Activated CD8-positive, alpha-beta T cell treated with anti-CD3 and anti-CD28 coated beads for 36 hours (primary cell): ENCODE measurements at regions not wholly inside any gene's neighbourhood (a gene's known extent, or its start where the extent isn't known, plus 50 kb on each side); places are given as distances from the start of the nearest gene placed in this dataset.

Experiments
- ATAC-seq: fragments of 200-7000 bp; cut with Tn5 transposase; one replicate; pipeline ENCODE4 v1.10.0; 2021; ENCODE audit warnings: mild to moderate bottlenecking, moderate library complexity
- CTCF ChIA-PET: fragments of 350-600 bp; sonication (Branson Sonifier 250); formaldehyde crosslinking; loops from one replicate; lab custom pipeline; 2021; ENCODE audit warnings: antibody characterized with exemption; lab: Charles Lee
- POLR2A ChIA-PET: fragments of 350-600 bp; sonication (Branson Sonifier 250); formaldehyde crosslinking; loops from one replicate; lab custom pipeline; 2021; ENCODE audit warnings: antibody characterized with exemption; lab: Charles Lee
- DNase-seq: peaks from one replicate; pipeline ENCODE4 v3.0.0-alpha.2; 2020
- H3K27ac Mint-ChIP-seq: one replicate; pipeline ENCODE4 v1.8.0; 2021; ENCODE audit warnings: mild to moderate bottlenecking, mixed read lengths
- H3K27me3 Mint-ChIP-seq: one replicate; pipeline ENCODE4 v1.8.0; 2021; ENCODE audit warnings: mixed read lengths
- H3K36me3 Mint-ChIP-seq: one replicate; pipeline ENCODE4 v1.8.0; 2021; ENCODE audit warnings: low read depth, mixed read lengths
- H3K4me1 Mint-ChIP-seq: one replicate; pipeline ENCODE4 v1.8.0; 2021; ENCODE audit warnings: low read depth, mixed read lengths
- H3K4me3 Mint-ChIP-seq: one replicate; pipeline ENCODE4 v1.8.0; 2021; ENCODE audit warnings: mild to moderate bottlenecking, moderate library complexity, mixed read lengths
- H3K9me3 Mint-ChIP-seq: one replicate; pipeline ENCODE4 v1.8.0; 2021; ENCODE audit warnings: mixed read lengths
- CTCF ChIP-seq: fragments of 200-600 bp; IDR thresholded peaks from one replicate; pipeline ENCODE4 v1.8.0; 2022; ENCODE audit warnings: antibody characterized with exemption, mild to moderate bottlenecking
- intact Hi-C: fragments of 100-400 bp; cut with micrococcal nuclease; formaldehyde crosslinking; loops from one replicate; pipeline ENCODE4 v1.10.0; 2022

DNA sequence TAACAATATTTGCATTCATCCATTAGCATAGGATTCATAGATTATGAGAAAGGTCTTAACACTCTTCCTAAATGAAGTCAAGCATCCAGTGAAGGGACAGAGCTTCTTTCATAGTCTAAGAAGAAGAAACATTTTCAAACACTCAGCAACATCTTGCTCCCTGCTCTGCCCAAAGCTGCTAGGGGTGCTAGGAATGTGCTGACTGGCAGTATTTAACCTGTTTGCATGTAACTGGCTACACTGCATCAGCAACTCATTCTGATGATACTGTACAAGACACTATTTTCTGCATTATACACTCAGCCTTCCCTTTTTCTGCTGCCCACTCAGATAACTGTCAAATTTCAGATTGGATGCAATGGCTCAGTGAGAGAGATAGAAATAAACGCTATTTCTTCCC lies 495.1 kb upstream of the ARID1B start:
- DNase-seq (no peak), ATAC-seq (no peak)
- Mint-ChIP-seq H3K27me3 (peaks cover 6% of the 10 kb centered on the region), H3K36me3 (peaks cover 2% of the 10 kb centered on the region), H3K9me3 (peaks cover 4% of the 10 kb centered on the region), H3K4me1 (peaks cover 3% of the 10 kb centered on the region), H3K27ac (no peak overlapping the region), H3K4me3 (no peak overlapping the region)
- intact Hi-C loops: no loop called here
- no peak for TF ChIP-seq CTCF
- CTCF ChIA-PET: no interaction called here
- POLR2A ChIA-PET: no interaction called here

DNA sequence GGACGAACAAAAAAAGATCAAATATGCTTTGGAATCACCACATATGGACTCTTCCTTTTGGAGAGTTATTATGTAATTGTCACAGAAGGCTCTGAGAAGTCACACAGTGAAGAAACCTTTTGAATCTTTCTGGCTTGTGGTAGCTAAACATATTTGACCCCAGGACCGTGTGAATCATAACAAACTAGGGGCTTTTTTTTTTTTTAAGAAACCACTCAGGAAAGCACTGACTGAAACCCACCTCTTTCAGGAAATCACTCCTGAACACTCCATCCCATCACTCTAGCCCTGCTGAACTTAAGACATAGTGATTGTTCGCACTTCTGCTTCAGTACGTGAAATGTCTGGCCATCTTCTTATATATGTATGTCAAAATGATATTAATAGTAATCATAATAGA lies 495.9 kb upstream of the ARID1B start:
- intact Hi-C loops: no loop called here
- DNase-seq (no peak), ATAC-seq (no peak)

DNA sequence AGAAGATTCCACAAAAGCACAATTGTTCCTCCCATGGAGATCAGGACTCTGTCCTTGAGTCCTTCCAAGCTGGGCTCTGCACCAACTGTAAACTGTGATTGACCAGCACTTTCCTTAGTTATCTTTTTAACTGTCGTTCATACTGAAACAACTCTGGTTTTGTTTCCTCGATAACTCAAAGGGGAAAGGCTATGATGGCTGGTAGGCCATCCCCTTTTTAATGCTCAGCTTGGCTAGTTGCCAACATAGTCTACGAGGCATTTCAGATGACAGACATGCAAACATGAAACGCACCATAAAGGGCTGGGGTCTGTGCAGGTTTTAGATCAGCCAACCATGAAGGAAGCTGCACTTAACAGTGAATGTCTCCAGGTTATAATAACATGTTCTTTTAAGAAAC lies 497.1 kb upstream of the ARID1B start:
- Mint-ChIP-seq H3K4me3 (no peak overlapping the region), H3K9me3 (peaks cover 4% of the 10 kb centered on the region), H3K27me3 (peaks cover 3% of the 10 kb centered on the region), H3K36me3 (peaks cover 2% of the 10 kb centered on the region), H3K4me1 (peaks cover 3% of the 10 kb centered on the region), H3K27ac (no peak overlapping the region)
- no peak for TF ChIP-seq CTCF
- DNase-seq (no peak), ATAC-seq (no peak)
- POLR2A ChIA-PET: no interaction called here
- intact Hi-C loops: no loop called here
- CTCF ChIA-PET: no interaction called here

More for the DNA sequence above, 495.9 kb upstream of the ARID1B start:
- Mint-ChIP-seq H3K27ac (no peak overlapping the region), H3K9me3 (peaks cover 4% of the 10 kb centered on the region), H3K4me3 (no peak overlapping the region), H3K36me3 (peaks cover 2% of the 10 kb centered on the region), H3K27me3 (peaks cover 3% of the 10 kb centered on the region), H3K4me1 (peaks cover 3% of the 10 kb centered on the region)
- POLR2A ChIA-PET: no interaction called here
- CTCF ChIA-PET: no interaction called here
- TF ChIP-seq CTCF: no peak

DNA sequence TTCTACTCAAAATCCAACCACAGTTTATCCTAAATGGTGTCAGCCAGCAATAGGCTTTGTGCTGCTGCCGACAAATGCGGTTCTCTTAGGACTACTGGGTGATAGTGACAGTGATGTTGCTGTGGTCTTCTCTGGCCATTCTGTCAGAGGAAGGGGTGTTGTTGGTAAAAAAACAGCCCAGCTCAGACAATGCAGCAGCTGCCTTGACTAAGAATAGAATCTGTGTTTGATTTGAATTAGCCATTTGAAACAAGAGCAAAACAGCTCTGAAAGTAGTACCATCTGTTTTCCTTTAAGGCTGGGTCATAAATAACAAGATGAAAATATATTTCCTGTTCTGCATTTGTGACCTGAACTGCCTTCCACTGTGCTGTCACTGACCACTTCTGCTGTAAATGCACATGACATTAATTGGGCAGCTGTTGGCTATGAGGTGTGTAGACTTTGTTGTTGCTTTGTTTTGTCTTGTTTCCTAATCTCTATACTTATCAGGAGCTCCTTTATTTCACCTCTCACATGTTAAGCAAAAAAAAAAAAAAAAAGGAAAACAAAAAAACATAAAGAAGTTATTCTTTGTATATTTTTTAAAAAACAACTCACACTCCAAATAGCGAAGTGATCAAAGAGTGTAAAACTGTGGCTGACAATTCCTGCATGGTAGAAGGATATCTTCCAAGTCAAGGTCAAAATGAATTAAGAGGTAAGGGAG lies 497.8 kb upstream of the ARID1B start:
- peaks cover 2% of the 10 kb centered on the region for H3K36me3 Mint-ChIP-seq
- CTCF ChIA-PET: no interaction called here

More for the DNA sequence above, 497.8 kb upstream of the ARID1B start:
- peaks cover 3% of the 10 kb centered on the region for H3K4me1 Mint-ChIP-seq
- POLR2A ChIA-PET: no interaction called here
- H3K27me3 Mint-ChIP-seq: peaks cover 3% of the 10 kb centered on the region
- H3K27ac Mint-ChIP-seq: no peak overlapping the region
- intact Hi-C loops: no loop called here
- H3K9me3 Mint-ChIP-seq: peaks cover 4% of the 10 kb centered on the region
- DNase-seq (no peak), ATAC-seq (no peak)
- TF ChIP-seq CTCF: no peak
- H3K4me3 Mint-ChIP-seq: no peak overlapping the region
